OCI-LY1 (cell line): ENCODE measurements at regions not wholly inside any gene's neighbourhood (a gene's known extent, or its start where the extent isn't known, plus 50 kb on each side); places are given as distances from the start of the nearest gene placed in this dataset.

Experiments
- EZH2 ChIP-seq: fragments of 200-600 bp; sonication (generic), shearing (Covaris generic); IDR thresholded peaks from 2 replicates; pipeline ENCODE4 v1.8.0; 2017; ENCODE audit warnings: borderline replicate concordance, mixed run types, mild to moderate bottlenecking, antibody characterized with exemption, low read length, moderate library complexity, mixed read lengths
- TF ChIP-seq, protein P1 (sequence below): fragments of 200-600 bp; sonication (generic), shearing (Covaris generic); IDR thresholded peaks from 2 replicates; pipeline ENCODE4 v1.5.1; 2017; ENCODE audit warnings: mild to moderate bottlenecking, antibody characterized with exemption, low read length, moderate library complexity, mixed read lengths

DNA sequence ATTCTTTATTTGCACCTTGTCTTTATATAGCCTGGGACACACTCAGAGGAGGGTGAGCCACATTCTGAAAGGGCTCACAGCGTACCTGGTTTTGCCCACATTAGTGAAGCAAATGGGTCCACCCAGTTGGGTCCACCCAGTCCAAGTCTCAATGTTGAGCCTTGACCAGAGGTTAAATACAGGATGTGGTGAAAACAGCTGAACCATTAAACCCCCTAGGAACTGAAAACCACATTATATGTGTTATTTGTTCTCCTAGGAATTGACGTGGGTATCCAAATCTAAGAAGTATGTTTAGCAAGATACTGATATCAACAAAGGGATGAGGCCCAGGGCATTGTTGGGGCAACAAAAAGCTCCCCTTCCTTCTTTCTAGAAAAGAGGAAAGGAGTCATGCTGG lies 83.8 kb downstream of the SETD4 start:
- TF ChIP-seq, protein P1, sequence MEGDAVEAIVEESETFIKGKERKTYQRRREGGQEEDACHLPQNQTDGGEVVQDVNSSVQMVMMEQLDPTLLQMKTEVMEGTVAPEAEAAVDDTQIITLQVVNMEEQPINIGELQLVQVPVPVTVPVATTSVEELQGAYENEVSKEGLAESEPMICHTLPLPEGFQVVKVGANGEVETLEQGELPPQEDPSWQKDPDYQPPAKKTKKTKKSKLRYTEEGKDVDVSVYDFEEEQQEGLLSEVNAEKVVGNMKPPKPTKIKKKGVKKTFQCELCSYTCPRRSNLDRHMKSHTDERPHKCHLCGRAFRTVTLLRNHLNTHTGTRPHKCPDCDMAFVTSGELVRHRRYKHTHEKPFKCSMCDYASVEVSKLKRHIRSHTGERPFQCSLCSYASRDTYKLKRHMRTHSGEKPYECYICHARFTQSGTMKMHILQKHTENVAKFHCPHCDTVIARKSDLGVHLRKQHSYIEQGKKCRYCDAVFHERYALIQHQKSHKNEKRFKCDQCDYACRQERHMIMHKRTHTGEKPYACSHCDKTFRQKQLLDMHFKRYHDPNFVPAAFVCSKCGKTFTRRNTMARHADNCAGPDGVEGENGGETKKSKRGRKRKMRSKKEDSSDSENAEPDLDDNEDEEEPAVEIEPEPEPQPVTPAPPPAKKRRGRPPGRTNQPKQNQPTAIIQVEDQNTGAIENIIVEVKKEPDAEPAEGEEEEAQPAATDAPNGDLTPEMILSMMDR = no peak
- no peak for TF ChIP-seq EZH2
